ENCODE measurements at regions not wholly inside any gene's neighbourhood (a gene's known extent, or its start where the extent isn't known, plus 50 kb on each side); places are given as distances from the start of the nearest gene placed in this dataset.

DNA sequence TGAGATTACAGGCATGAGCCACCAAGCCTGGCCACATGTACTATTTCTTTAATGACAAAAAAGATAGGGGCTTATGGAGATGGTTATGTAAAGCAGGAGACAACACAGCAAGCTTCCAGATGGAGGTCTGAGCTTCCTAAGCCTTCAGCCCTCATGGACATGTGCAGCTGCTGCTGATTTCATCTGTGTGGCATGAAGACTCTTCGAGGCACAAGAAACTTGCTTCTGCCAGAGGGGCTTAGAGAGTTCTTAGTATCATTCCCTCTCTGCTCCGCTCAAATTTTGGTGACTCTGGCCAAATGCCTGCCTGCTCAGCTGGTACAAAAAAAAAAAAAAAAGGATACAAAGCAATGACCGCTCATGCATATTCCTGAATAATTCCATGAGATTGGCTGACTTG lies 552.5 kb downstream of the TYW1 start:
- Histone ChIP-seq H3K36me3 (ENCODE audit: insufficient read depth) (no peaks in the 10 kb centered on the region), H3K27me3 (ENCODE audit: insufficient read depth, low read depth) (no peaks in the 10 kb centered on the region), H3K27ac (no peak overlapping the region), H3K79me2 (ENCODE audit: insufficient read depth, low read depth) (no peaks in the 10 kb centered on the region), H3K4me2 (no peak overlapping the region), H4K20me1 (ENCODE audit: insufficient read depth) (no peaks in the 10 kb centered on the region), H3K4me3 (IDR thresholded peaks at IDR 0.05; ENCODE audit: insufficient read depth, low read depth, low read length) (no peak overlapping the region), H3K4me1 (ENCODE audit: low read depth, poor library complexity, severe bottlenecking) (no peaks in the 10 kb centered on the region), H2AFZ (ENCODE audit: low read depth) (no peak overlapping the region), H3K9ac (no peak overlapping the region)
- TF ChIP-seq, protein P1, sequence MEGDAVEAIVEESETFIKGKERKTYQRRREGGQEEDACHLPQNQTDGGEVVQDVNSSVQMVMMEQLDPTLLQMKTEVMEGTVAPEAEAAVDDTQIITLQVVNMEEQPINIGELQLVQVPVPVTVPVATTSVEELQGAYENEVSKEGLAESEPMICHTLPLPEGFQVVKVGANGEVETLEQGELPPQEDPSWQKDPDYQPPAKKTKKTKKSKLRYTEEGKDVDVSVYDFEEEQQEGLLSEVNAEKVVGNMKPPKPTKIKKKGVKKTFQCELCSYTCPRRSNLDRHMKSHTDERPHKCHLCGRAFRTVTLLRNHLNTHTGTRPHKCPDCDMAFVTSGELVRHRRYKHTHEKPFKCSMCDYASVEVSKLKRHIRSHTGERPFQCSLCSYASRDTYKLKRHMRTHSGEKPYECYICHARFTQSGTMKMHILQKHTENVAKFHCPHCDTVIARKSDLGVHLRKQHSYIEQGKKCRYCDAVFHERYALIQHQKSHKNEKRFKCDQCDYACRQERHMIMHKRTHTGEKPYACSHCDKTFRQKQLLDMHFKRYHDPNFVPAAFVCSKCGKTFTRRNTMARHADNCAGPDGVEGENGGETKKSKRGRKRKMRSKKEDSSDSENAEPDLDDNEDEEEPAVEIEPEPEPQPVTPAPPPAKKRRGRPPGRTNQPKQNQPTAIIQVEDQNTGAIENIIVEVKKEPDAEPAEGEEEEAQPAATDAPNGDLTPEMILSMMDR (conservative IDR thresholded peaks at IDR 0.05; ENCODE audit: low read depth, low read length): no peak

DNA sequence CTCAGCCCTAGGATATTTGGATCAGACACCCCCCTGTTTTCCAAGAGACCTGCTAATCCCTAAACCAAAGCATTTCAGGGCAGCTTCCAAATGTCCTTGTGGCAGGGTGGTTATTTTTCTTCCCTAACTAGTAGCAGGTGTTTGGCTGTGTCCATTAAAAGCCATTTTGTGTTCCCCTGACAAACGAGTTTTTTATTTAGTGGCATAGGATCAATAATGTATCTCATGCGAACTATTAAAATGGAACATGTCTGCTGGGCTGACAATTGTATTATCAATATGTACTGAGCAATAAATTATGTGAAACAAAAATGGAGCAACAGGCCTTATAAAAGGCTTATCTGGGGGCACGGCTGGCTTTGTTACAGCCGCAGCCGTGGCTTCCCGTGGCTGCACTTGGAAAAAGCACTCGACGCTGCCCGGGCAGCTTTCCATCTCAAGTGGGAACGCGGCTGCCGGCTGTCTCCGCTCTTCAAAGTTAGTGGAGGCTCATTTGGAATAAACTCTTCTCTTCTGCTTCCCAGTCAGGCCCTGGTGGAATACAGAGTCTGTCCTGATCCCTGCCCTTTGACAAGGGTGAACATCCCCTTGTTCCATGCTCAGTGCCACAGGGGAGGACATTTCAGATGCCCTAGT lies 554.3 kb downstream of the TYW1 start:
- Histone ChIP-seq H3K4me3 (IDR thresholded peaks at IDR 0.05; ENCODE audit: insufficient read depth, low read depth, low read length) (no peak overlapping the region), H3K4me1 (ENCODE audit: low read depth, poor library complexity, severe bottlenecking) (no peaks in the 10 kb centered on the region), H3K4me2 (no peak overlapping the region), H3K9ac (no peak overlapping the region), H2AFZ (ENCODE audit: low read depth) (no peak overlapping the region), H3K27ac (no peak overlapping the region), H3K27me3 (ENCODE audit: insufficient read depth, low read depth) (no peaks in the 10 kb centered on the region), H3K79me2 (ENCODE audit: insufficient read depth, low read depth) (no peaks in the 10 kb centered on the region), H4K20me1 (ENCODE audit: insufficient read depth) (no peaks in the 10 kb centered on the region), H3K36me3 (ENCODE audit: insufficient read depth) (no peaks in the 10 kb centered on the region)
- TF ChIP-seq, protein P1 (conservative IDR thresholded peaks at IDR 0.05; ENCODE audit: low read depth, low read length): no peak

DNA sequence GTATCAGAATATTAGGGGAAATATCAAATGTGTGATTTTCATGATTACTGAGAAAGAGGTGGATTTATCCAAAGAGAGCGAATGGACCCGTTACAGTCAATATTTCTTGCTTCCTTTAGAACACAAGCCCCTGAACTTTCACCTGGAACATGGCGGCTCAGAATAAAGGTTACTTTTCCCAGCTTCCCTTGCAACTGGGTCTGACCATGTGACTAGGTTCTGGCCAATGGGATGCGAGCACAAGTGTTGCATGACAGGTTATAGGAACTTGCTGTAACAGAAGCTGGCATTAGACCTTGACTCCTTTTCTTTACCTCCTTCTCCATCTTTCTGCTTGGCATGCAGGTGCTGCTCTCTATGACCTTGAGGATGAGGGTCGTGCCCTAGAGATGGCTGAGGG lies 556.1 kb downstream of the TYW1 start:
- Histone ChIP-seq H3K9ac (no peak overlapping the region), H3K79me2 (ENCODE audit: insufficient read depth, low read depth) (no peaks in the 10 kb centered on the region), H4K20me1 (ENCODE audit: insufficient read depth) (no peaks in the 10 kb centered on the region), H3K4me3 (IDR thresholded peaks at IDR 0.05; ENCODE audit: insufficient read depth, low read depth, low read length) (no peak overlapping the region), H2AFZ (ENCODE audit: low read depth) (no peak overlapping the region), H3K27ac (no peak overlapping the region), H3K4me1 (ENCODE audit: low read depth, poor library complexity, severe bottlenecking) (no peaks in the 10 kb centered on the region), H3K36me3 (ENCODE audit: insufficient read depth) (no peaks in the 10 kb centered on the region), H3K27me3 (ENCODE audit: insufficient read depth, low read depth) (no peaks in the 10 kb centered on the region), H3K4me2 (no peak overlapping the region)
- TF ChIP-seq, protein P1 (conservative IDR thresholded peaks at IDR 0.05; ENCODE audit: low read depth, low read length): no peak

DNA sequence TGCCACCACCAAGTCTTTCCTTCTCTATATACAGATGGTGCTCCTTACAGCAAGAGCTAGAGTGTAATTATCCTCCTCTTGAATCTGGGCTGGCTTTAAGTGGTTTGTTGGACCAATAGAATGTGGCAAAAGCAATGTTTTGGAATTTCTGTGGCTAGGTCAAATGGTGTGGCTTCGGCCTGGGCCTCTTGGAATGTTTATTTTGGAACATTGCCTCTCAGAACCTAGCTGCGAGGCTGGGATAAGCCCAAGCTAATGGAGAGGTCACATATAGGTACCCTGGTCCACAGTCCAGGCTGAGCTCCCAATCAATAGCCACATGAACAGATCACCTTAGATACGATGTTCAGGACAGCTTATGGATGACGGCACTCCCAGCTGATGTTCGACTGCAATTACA lies 556.7 kb downstream of the TYW1 start:
- Histone ChIP-seq H3K27me3 (ENCODE audit: insufficient read depth, low read depth) (no peaks in the 10 kb centered on the region), H4K20me1 (ENCODE audit: insufficient read depth) (no peaks in the 10 kb centered on the region), H3K36me3 (ENCODE audit: insufficient read depth) (no peaks in the 10 kb centered on the region), H3K4me2 (no peak overlapping the region), H3K79me2 (ENCODE audit: insufficient read depth, low read depth) (no peaks in the 10 kb centered on the region), H3K9ac (no peak overlapping the region), H3K4me1 (ENCODE audit: low read depth, poor library complexity, severe bottlenecking) (no peaks in the 10 kb centered on the region), H3K4me3 (IDR thresholded peaks at IDR 0.05; ENCODE audit: insufficient read depth, low read depth, low read length) (no peak overlapping the region), H2AFZ (ENCODE audit: low read depth) (no peak overlapping the region), H3K27ac (no peak overlapping the region)
- TF ChIP-seq, protein P1 (conservative IDR thresholded peaks at IDR 0.05; ENCODE audit: low read depth, low read length): no peak
